Panc1 (cell line): ENCODE measurements at regions not wholly inside any gene's neighbourhood (a gene's known extent, or its start where the extent isn't known, plus 50 kb on each side); places are given as distances from the start of the nearest gene placed in this dataset.

Experiments used
- ATAC-seq: fragments of 200-7000 bp; cut with Tn5 transposase; 2 replicates; pipeline ENCODE4 v1.9.1; 2020; ENCODE audit warnings: mild to moderate bottlenecking, moderate library complexity
- BruUV-seq: library from RNA; stranded (reverse); fragments of 400-500 nt; replicated peaks from 2 replicates; lab custom pipeline; 2021; lab: Mats Ljungman, UMichigan
- CTCF ChIA-PET: fragments of 300-600 bp; sonication (Branson Sonifier 250); formaldehyde crosslinking; loops from one replicate; lab custom pipeline; 2022; ENCODE audit warnings: antibody characterized with exemption; lab: Charles Lee
- POLR2A ChIA-PET: fragments of 300-600 bp; sonication (Branson Sonifier 250); formaldehyde crosslinking; loops from one replicate; lab custom pipeline; 2022; ENCODE audit warnings: antibody characterized with exemption; lab: Charles Lee
- DNase-seq: peaks from one replicate; pipeline ENCODE4 v3.0.0-alpha.2; 2010; ENCODE audit warnings: low read depth, low spot score
- H3K27ac ChIP-seq: 2 replicates; pipeline ENCODE4 v1.5.1; 2011; ENCODE audit warnings: mild to moderate bottlenecking, low read length, inconsistent platforms
- H3K27me3 ChIP-seq: fragments of 200-500 bp; sonication (Bioruptor generic); 2 replicates; pipeline ENCODE4 v1.6.0; 2014; ENCODE audit warnings: low read length, inconsistent platforms; ENCODE audit not compliant: control insufficient read depth, insufficient read depth
- H3K36me3 ChIP-seq: fragments of 200-500 bp; sonication (Bioruptor generic); 2 replicates; pipeline ENCODE4 v1.5.1; 2014; ENCODE audit warnings: inconsistent platforms, mild to moderate bottlenecking, low read length, moderate library complexity; ENCODE audit not compliant: control insufficient read depth, insufficient read depth
- H3K4me1 ChIP-seq: 2 replicates; pipeline ENCODE4 v1.5.1; 2011; ENCODE audit warnings: inconsistent platforms, mild to moderate bottlenecking, low read length, moderate library complexity; ENCODE audit not compliant: control insufficient read depth, insufficient read depth
- H3K4me3 ChIP-seq, 2 experiments: 2 replicates each; pipeline ENCODE4 v1.5.1; 2011 to 2012; ENCODE audit warnings: low read depth in 2 of 2, low read length in 2 of 2, mild to moderate bottlenecking in 2 of 2, inconsistent platforms in 1 of 2, moderate library complexity in 1 of 2
- H3K9me3 ChIP-seq: fragments of 200-500 bp; sonication (Bioruptor generic); 2 replicates; pipeline ENCODE4 v1.5.1; 2014; ENCODE audit warnings: low read depth, mild to moderate bottlenecking, inconsistent platforms, low read length, moderate library complexity; ENCODE audit not compliant: control insufficient read depth, insufficient read depth
- POLR2AphosphoS5 ChIP-seq: IDR thresholded peaks from 2 replicates; pipeline ENCODE4 v1.6.1; 2012; ENCODE audit warnings: mild to moderate bottlenecking, low read depth, low read length, moderate library complexity
- SIN3A ChIP-seq: IDR thresholded peaks from 2 replicates; pipeline ENCODE4 v1.6.1; 2012; ENCODE audit warnings: low read depth, mild to moderate bottlenecking, low read length, moderate library complexity, borderline replicate concordance; ENCODE audit not compliant: insufficient read depth
- TCF7L2 ChIP-seq: IDR thresholded peaks from 2 replicates; pipeline ENCODE4 v1.6.1; 2011; ENCODE audit warnings: mild to moderate bottlenecking, low read depth, low read length, inconsistent platforms
- in situ Hi-C: cut with HindIII; loops from 2 replicates; pipeline ENCODE4 v1.10.0; 2016; ENCODE audit warnings: low sequenced_read_pairs, low pct_unique_long_range_greater_than_20kb
- intact Hi-C: fragments of 100-400 bp; cut with micrococcal nuclease; formaldehyde crosslinking; loops from one replicate; pipeline ENCODE4 v1.10.0; 2022; ENCODE audit not compliant: unreplicated experiment
- TF ChIP-seq, protein P1 (sequence below): fragments of 450-650 bp; IDR thresholded peaks from 2 replicates; pipeline ENCODE4 v1.5.1; 2017; ENCODE audit warnings: mild to moderate bottlenecking
- TF ChIP-seq, protein P2 (sequence below), 2 experiments: IDR thresholded peaks; 2 replicates each; pipeline ENCODE4 v1.6.1; 2011 to 2012; ENCODE audit warnings: low read depth in 2 of 2, control low read depth in 1 of 2, low read length in 1 of 2, mild to moderate bottlenecking in 1 of 2, moderate library complexity in 1 of 2; ENCODE audit not compliant: insufficient read depth in 1 of 2

DNA sequence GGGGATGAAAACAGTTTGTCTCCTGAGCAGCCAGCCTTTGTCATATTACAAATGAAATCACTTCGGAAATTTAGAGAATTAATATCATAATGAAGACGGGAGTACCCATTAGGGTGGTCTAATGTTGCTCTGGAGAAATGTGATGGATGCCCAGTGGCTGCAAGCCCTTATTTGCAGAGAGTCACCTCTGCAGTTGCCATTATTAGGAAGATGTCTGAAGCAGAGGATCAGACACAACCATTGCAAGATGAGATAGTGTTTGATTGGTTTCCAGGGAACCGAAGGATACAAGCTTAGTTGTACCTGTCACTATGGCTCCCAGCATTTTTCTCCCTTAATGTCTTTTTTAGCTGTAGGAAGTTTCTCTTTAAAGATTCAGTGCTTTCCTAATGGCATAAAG is 272.4 kb downstream of the FIGN start:
- intact Hi-C loops (no loop called here), in situ Hi-C loops (no loop called here)
- Histone ChIP-seq H3K4me3 (no peak overlapping the region), H3K4me1 (0 out of 2 replicates have a peak, but pooled peaks cover 8% of the 10 kb centered on the region), H3K36me3 (no peaks in the 10 kb centered on the region), H3K27me3 (no peaks in the 10 kb centered on the region), H3K9me3 (no peaks in the 10 kb centered on the region), H3K27ac (no peak overlapping the region)
- BruUV-seq, result no TSS peak
- ATAC-seq (no peak), DNase-seq (no peak)
- CTCF ChIA-PET, result no interaction called here
- POLR2A ChIA-PET, result no interaction called here
- TF ChIP-seq, protein P1, sequence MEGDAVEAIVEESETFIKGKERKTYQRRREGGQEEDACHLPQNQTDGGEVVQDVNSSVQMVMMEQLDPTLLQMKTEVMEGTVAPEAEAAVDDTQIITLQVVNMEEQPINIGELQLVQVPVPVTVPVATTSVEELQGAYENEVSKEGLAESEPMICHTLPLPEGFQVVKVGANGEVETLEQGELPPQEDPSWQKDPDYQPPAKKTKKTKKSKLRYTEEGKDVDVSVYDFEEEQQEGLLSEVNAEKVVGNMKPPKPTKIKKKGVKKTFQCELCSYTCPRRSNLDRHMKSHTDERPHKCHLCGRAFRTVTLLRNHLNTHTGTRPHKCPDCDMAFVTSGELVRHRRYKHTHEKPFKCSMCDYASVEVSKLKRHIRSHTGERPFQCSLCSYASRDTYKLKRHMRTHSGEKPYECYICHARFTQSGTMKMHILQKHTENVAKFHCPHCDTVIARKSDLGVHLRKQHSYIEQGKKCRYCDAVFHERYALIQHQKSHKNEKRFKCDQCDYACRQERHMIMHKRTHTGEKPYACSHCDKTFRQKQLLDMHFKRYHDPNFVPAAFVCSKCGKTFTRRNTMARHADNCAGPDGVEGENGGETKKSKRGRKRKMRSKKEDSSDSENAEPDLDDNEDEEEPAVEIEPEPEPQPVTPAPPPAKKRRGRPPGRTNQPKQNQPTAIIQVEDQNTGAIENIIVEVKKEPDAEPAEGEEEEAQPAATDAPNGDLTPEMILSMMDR, result no peak
- no peak for TF ChIP-seq TCF7L2
- TF ChIP-seq, protein P2, sequence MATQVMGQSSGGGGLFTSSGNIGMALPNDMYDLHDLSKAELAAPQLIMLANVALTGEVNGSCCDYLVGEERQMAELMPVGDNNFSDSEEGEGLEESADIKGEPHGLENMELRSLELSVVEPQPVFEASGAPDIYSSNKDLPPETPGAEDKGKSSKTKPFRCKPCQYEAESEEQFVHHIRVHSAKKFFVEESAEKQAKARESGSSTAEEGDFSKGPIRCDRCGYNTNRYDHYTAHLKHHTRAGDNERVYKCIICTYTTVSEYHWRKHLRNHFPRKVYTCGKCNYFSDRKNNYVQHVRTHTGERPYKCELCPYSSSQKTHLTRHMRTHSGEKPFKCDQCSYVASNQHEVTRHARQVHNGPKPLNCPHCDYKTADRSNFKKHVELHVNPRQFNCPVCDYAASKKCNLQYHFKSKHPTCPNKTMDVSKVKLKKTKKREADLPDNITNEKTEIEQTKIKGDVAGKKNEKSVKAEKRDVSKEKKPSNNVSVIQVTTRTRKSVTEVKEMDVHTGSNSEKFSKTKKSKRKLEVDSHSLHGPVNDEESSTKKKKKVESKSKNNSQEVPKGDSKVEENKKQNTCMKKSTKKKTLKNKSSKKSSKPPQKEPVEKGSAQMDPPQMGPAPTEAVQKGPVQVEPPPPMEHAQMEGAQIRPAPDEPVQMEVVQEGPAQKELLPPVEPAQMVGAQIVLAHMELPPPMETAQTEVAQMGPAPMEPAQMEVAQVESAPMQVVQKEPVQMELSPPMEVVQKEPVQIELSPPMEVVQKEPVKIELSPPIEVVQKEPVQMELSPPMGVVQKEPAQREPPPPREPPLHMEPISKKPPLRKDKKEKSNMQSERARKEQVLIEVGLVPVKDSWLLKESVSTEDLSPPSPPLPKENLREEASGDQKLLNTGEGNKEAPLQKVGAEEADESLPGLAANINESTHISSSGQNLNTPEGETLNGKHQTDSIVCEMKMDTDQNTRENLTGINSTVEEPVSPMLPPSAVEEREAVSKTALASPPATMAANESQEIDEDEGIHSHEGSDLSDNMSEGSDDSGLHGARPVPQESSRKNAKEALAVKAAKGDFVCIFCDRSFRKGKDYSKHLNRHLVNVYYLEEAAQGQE (IDR thresholded peaks at IDR 0.05; ENCODE audit: insufficient read depth in 1 of 2, low read depth in 2 of 2, low read length in 1 of 2), result no peak
- TF ChIP-seq SIN3A, result no peak
- no peak for TF ChIP-seq POLR2AphosphoS5

DNA sequence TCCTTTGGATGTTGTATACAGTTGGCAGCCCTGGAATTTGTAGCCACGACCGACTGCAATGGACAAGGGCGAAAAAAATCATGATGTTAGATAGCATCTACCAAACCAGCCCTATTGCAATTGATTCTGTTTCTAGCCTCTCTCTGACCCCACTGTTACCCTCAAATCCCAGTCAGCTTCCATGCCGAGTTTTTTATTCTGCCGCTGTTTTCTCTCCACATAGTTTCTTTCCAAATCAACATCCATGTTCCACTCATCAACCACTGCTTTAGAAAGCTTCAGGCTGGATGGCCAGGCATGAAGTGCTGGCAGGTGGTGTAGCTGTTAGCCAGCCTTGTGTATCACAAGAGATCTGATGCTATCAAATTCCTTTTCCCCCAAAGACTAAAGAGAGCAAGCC is 272.8 kb downstream of the FIGN start:
- DNase-seq, result no peak
- intact Hi-C loops, result no loop called here
- Histone ChIP-seq H3K27me3 (no peaks in the 10 kb centered on the region), H3K4me3 (no peak overlapping the region), H3K36me3 (no peaks in the 10 kb centered on the region), H3K4me1 (0 out of 2 replicates have a peak, but pooled peaks cover 8% of the 10 kb centered on the region), H3K9me3 (no peaks in the 10 kb centered on the region), H3K27ac (no peak overlapping the region)
- in situ Hi-C loops, result no loop called here
- BruUV-seq, result no TSS peak
- ATAC-seq, result no peak
- POLR2A ChIA-PET, result no interaction called here
- CTCF ChIA-PET, result no interaction called here
- TF ChIP-seq TCF7L2 (no peak), POLR2AphosphoS5 (no peak), SIN3A (no peak)
- TF ChIP-seq, protein P1, result no peak
- TF ChIP-seq, protein P2 (IDR thresholded peaks at IDR 0.05; ENCODE audit: insufficient read depth in 1 of 2, low read depth in 2 of 2, low read length in 1 of 2), result no peak
